ENCODE measurements at regions not wholly inside any gene's neighbourhood (a gene's known extent, or its start where the extent isn't known, plus 50 kb on each side); places are given as distances from the start of the nearest gene placed in this dataset.

DNA sequence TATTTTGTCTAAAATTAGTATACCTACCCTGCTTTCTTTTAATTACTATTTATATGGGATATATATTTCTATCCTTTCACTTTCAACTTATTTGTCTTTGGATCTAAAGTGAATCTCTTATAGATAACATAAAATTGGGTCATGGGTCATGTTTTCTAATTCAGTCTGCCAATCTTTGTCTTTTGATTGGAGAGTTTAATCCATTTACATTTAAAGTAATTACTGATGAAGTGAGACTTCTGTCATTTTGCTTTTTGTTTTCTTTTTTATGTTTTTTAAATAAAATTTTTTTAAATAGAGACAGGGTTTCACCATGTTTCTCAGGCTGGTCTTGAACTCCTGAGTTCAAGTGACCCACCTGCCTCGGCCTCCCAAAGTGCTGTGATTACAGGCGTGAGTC is 50.5 kb upstream of the PRDM1 start:
- no peak for DNase-seq

DNA sequence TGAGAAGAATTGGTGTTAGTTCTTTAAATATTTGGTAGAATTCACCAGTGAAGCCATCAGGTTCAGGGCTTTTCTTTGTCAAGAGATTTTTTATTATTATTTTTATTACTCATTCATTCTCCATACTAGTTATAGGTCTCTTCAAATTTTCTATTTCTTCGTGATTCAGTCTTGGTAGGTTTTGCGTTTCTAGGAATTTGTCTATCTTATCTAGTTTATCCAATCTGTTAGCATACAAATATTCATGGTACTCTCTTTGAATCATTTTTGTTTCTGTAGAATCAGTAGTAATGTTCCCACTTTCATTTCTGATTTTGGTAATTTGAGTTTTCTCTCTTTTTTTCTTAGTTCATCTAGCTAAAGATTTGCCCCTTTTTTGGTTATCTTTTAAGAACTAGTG is 52.3 kb upstream of the PRDM1 start:
- no peak for DNase-seq

DNA sequence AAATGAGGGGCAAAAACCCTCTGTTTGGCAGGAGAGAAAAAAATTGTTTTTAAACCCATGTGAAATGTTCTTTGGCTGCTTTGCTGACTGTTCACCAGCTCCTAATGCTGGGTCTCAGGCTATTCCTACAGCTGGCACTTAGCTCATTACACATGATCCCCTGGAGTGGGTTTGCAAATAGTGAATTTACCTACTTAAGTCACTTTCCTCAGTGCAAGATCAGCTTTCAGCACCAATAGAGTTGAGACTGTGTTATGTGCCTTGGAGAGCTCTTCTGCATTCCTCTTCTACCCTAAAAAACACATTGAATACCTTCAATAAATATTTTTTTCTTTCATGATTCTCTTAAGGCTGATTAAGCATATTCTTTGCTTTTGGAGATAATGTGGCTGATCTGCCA is 58.4 kb upstream of the PRDM1 start:
- DNase-seq: no peak

DNA sequence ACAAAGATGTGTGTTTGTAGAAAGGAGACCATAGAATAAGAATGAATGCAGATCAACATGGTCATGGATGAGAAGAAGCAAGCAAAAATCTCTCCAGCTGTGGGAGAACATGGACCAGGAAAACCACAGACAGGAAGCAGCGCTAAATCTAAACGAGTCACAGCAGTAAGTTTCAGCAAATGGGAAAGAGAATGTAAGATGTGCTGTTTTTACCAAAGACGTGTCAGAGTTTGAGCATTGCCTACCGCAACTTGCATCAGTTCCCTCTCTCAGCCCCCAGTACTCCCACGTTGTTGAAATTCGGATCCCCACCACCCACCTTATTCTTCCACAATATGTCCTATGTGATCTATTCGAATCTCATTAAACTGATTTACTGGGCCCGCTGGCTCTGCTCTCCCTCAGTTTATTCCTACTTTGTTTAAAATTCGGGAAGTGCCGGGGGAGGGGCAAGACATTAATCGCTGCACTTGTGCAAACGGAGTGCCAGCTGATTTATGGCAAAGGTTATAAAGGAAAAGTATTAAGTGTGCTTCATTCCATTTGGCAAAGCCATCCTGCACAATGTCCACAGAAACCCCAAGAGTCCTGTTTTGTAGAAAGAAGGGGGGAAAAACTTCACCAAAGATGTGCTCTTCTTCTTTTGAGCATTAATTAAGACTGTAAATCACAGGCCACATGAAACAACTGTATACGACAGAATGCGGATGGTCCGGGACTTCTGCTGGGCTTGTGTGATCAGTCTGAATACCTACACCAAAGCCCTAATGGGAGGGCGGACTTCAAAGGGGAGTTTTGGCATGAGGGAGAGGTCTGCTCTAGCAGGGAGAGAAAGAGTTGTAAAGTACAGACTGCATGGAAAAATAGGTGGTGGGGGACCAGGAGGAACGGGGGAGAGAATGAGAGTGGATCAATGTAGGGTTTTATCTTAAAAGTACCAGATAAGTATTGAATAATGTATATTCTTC is 59.1 kb upstream of the PRDM1 start:
- DNase-seq: peak; percentile 4

DNA sequence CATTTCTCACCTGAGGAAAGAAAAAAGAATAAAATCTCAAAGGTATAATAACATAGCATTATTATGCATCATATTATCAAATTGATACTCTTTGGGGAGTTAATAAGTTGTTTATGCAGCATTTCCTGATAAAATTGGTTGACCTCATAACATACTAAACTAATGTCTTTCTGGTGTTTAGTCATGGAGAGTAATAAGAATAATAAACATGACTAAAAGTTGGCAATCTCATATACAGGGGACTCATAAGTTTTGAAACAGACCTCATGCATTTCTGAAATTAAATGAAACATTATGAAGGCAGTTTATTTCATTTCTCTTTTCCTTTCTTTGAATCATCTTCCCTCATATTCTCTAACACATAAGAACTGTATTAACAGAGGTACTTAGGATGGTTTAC is 60.5 kb upstream of the PRDM1 start:
- no peak for DNase-seq

GRCh38 chr6:106022801-106023200 is 63.3 kb upstream of the PRDM1 start:
- DNase-seq: no peak

DNA sequence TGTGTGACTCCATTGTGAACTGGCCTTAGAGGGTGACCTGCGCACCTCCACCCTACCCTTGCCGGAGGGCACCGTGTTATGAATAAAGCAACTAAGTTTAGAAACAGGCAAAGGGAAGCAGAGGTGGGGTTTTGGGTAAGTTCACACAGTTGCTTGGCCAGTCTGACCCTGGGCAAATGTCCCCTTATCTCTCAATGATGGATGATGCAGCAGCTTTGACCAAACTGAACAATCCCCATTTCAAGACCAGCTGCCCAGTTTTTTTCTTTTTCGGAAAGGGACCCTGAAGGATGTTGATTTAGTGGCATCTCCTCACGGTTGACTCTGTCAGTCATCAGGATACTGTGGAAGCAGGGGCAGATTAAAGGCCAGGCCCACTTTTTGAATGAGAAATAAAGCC is 68.7 kb upstream of the PRDM1 start:
- DNase-seq: no peak

DNA sequence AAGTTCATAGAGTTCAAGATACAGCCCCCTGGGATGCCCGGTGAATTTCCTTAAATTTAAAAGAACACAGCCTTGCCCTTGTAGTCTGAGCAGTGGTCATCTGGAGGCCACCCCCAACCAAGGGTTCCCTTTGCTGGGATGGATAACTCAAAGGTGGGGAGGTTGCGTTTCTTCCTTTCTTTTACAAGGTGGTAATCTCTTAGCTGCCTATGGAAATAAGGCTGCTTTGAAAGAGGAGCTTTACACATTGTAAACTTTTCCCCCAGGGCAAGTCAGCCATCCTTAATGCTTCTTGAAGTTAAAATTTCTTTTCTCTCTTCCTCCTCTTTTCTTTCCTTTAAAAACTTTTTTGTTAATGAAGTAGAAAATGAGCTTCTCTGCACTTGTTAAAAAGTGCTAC is 71.2 kb upstream of the PRDM1 start:
- DNase-seq: no peak

DNA sequence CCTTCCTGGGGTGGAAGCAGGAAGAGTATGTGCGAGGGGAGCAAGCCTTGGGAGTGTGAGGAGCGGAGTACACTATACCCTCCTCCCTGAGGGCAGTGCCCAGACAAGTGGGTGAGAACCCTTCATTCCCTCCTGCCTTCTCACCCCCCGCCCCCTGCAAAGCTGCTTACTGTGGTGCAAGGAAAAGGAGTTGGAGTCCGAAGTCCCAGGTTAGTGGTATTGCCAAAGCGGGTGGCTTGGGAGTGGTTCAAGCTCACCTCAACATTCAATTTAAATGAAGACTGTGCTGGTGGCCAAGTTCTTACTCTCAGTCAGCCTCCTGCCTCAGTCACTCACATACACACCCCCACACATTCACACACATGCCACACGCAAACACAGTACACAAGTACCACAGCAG is 74.7 kb upstream of the PRDM1 start:
- no peak for DNase-seq

DNA sequence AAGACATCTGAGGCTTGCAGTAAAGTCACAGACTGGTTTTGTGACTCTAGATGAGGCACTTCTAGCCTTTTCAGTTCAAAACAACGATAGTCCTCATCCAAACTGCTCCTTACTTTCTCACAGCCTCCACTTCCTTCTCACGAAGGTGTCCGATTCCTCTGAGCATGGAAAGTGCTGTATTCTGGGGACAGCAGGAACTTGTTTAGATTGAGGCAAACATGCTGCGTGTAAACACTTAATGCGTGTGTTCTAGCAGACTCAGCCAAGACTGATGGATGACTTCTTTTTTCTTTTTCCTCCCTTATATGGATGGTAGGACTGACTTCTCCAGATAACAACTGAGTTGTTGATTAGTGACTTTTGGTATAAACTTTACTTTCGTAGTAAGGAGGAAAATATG is 80.2 kb upstream of the PRDM1 start:
- no peak for DNase-seq

DNA sequence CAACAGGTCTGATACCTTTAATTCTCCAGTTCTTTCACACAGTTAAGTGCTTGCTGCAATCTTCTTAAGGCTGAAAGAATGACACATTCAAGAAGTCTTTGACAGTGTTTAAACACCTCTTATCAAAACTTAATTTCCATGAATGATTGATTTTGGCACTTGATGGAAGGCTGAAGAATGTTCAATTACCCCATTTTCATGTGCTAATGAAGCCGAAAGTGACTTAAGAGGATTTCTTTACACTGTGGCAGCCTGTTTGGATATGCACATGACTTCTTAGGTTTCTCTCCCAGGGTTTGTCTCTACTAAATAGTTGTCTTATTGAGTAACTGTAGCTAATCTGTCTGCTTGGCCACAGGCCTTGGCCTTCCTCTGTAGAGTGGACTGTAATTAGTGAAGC is 81.1 kb upstream of the PRDM1 start:
- DNase-seq: no peak

DNA sequence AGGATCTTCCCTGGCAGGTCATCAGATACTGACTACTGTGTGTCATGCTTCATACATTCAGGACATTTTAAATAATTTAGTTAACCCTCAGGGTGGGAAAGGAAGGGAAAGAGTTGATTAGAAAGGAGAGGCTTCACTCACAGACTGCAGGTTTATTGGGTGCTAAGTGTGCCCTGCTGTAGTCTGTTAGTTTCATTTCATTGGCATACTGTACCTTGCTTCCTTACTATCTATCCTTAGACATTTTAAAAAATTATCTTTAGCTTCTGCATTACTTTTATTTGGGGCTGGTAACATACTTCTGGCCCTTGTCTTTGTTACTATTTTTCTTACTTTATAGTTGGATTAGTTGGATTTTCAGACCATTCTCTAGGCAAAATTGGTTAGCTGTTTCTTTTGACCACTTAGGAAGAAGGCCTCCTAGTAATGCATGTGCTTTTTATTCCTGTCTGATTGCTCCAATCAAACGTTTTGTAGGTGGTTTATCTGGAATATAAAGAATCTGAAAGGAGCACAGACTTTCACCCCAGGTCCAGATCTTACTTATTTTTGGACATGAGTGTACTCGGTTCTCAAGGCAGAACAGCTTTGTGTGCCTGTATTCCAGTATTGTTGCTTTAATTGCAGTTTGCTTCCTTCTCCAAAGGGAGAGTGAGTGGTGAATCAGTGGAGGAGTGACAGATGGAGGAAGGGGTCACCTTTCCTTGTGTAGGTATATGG is 82.7 kb upstream of the PRDM1 start:
- no peak for DNase-seq

- DNase-seq: no peak
Measured at GRCh38 chr6:106002005-106002404, 84.1 kb upstream of the PRDM1 start.

DNA sequence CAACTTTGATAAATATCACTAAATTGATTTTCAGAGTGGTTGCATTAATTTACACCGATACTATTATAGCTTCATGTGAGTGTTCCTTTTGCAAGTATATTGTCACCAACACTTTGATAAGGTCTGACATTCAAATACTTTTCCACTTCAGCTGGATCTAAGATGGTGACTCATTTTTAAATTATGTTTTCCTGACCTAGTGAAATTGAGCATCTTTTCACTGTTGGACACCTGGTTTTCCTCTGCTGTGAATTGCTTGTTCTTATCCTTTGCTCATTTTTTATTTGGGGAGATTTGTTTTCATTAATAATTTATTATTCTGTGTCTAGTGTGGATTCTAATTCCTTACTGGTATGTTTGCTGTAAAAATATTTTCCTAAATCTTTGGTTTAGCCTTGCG is 85.2 kb upstream of the PRDM1 start:
- DNase-seq: no peak

- no peak for DNase-seq
Measured at GRCh38 chr6:105997482-105997881, 88.7 kb upstream of the PRDM1 start.

GRCh38 chr6:105995391-105995865 is 90.7 kb upstream of the PRDM1 start:
- no peak for DNase-seq

GRCh38 chr6:105994591-105995390 is 91.3 kb upstream of the PRDM1 start:
- DNase-seq: peak; percentile 66

DNA sequence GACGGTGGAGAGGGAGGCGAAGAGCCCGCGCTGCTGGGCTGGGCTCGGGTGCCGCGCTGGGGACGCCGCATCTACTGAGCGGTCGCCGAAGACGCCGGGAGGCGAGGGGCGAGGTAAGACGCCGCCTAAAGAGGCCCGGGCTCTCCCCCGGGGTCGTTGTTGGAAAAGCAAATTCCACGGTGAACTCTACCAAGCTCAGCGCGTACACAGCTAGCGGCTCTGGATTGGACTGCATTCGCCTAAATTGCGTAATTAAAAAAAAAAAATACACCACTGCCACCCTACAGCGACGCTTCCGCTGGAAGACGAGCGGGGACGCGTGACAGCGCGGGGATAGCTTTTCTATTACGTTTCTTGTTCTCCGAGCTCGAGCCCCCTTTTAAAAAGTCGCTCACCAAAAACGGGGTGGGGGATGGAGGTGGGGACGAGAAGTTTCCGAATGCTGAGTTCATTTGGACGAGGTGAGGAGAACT is 92.0 kb upstream of the PRDM1 start:
- DNase-seq: no peak

- DNase-seq: no peak
Measured at GRCh38 chr6:105993341-105994117, 92.6 kb upstream of the PRDM1 start.

DNA sequence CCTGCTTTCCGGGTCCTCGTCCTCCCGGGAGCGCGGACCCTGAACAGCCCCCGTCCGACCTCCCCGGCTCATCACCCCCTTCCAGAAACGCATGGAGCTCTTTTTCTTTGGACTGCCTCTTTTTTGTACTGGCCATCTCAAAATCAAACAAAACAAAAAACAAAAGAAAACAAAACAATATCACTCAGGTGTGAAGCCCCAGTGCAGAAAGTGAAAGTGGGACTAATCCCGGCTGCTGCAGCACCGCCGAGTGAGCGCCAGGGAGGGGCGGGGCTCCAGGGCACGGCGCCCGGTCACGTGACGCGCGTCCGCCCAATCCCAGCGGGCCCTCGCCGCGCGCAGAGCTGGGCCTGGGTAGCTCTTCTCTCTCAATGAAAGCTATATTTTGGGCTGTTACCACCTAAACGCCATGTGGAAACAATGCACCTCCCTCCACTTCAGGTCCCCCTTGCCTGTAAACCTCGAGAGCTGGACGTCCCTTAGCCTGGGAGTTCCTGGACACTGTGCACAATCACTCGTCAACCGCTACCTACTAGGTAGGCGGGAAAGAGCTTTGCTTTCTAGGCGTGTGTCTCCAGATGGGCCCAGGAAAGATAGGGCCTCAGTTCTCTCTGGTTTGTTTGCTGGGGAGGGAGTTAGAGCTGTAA is 93.7 kb upstream of the PRDM1 start:
- DNase-seq: peak; percentile 87

DNA sequence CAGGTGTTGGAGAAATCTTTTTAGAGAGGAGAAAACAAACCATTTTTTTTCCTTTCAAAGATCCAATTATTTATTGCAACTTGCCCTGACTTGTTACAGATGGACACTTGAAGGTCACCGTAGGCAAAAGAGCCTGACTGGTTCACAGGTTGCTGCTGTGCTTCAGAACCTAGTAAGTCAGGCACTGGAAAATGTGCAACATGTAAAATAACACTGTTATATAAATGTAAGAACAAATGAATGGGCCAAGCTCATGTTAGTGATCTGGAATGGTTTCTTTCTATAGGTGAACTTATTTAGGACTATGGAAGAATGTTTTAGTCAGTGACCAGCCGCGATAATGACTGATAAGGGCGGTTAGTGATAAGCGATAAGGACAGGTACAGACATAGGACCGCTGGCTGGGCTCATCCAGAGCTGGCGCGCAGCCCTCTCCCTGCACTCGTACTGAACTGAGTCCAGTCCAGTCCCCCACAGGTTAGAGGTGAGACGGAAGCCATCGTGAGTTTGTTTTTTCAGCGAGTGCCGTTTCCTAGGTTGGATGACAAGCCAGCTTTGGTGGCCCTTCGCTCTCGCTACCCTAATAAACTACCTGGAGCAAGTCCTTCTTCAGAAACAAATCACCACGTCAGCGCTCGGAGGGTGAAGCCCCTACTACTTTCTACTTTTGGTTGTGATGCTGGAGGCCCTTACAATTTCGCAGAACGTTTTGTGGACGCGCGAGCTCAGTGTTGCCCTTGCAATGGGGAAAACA is 94.4 kb upstream of the PRDM1 start:
- no peak for DNase-seq

Data from hindlimb muscle (tissue), 1 donor.